ENCODE measurements at regions not wholly inside any gene's neighbourhood (a gene's known extent, or its start where the extent isn't known, plus 50 kb on each side); places are given as distances from the start of the nearest gene placed in this dataset.

DNA sequence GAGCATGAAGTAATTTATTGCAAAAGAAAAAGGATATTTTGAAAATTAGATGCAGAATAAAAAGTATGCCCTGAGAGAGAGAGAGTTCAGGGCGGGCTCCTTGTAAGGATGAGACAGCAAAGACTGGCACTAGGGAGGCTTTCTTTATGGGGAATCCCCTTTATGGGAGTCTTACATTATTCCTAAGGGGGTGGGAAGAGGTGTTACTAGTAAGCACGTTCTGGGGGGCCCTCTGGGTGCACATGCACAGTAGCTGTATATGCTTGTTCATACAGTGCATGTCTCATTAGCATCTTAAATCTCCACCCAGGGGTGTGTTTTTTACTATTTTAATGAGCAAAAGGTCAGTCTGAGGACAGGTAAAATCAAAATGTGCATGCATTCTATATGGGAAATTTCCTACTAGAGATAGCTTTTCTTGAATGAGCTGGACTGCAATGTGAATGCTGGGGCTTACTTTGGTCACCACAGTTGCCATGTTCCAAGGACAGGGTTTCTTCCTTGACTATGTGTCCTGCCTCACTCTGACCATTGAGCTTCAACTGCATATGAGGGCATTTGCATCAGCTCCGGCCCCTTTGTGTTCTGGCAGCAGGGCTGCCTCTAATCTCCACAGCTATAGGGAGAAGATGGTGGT lies 614.1 kb downstream of the NUF2 start:
- DNase-seq (ENCODE audit: low read depth, low spot score) = no peak
- in situ Hi-C loops (cut with HindIII; ENCODE audit: low sequenced_read_pairs) = no loop called here
- TF ChIP-seq, protein P1, sequence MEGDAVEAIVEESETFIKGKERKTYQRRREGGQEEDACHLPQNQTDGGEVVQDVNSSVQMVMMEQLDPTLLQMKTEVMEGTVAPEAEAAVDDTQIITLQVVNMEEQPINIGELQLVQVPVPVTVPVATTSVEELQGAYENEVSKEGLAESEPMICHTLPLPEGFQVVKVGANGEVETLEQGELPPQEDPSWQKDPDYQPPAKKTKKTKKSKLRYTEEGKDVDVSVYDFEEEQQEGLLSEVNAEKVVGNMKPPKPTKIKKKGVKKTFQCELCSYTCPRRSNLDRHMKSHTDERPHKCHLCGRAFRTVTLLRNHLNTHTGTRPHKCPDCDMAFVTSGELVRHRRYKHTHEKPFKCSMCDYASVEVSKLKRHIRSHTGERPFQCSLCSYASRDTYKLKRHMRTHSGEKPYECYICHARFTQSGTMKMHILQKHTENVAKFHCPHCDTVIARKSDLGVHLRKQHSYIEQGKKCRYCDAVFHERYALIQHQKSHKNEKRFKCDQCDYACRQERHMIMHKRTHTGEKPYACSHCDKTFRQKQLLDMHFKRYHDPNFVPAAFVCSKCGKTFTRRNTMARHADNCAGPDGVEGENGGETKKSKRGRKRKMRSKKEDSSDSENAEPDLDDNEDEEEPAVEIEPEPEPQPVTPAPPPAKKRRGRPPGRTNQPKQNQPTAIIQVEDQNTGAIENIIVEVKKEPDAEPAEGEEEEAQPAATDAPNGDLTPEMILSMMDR (IDR thresholded peaks at IDR 0.05; ENCODE audit: low read depth, low read length) = no peak
- no peak overlapping the region for H3K4me3 ChIP-seq (ENCODE audit: low read depth, low read length)

DNA sequence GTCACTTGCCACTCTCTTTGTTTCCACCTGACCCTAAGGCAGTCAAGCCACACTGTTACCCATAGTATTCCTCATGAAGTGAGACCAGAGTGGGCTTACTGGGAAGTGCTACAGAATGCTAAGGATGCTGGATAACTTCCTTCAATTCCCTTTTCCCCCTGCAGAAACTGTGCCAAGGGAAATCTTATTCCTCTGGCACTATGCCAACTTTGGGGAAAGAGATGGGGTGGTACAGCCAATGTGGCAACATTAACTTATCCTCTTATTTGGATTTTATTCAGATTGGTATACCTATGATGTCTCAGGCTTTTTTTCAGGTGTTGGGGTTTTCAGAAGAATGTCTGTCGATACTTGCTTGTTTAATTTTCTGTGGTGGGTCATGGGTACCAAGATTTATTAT lies 599.4 kb upstream of the PBX1 start:
- DNase-seq (ENCODE audit: low read depth, low spot score) = no peak
- in situ Hi-C loops (cut with HindIII; ENCODE audit: low sequenced_read_pairs) = no loop called here
- TF ChIP-seq, protein P1 (IDR thresholded peaks at IDR 0.05; ENCODE audit: low read depth, low read length) = no peak
- no peak overlapping the region for H3K4me3 ChIP-seq (ENCODE audit: low read depth, low read length)

DNA sequence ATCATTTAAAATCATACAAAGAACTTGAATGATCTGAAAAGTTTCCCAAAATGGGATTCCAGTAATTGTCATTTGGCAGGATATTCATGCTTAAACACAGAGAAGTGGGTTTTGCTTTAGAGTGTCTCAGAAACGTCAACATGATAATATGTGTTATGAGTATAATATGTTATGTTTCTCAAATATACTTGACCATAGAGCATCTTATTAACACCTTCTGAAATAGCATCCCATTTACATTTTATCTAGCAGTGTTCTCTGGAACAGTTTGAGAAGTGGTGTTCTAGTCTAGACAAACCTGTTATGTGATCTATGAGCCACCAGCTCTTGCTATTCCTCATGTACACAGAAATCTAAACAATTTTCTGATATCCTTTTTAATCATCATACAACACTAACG lies 588.8 kb upstream of the PBX1 start:
- no peak overlapping the region for H3K4me3 ChIP-seq (ENCODE audit: low read depth, low read length)
- no peak for DNase-seq (ENCODE audit: low read depth, low spot score)
- TF ChIP-seq, protein P1 (IDR thresholded peaks at IDR 0.05; ENCODE audit: low read depth, low read length) = no peak
- in situ Hi-C loops (cut with HindIII; ENCODE audit: low sequenced_read_pairs) = no loop called here

DNA sequence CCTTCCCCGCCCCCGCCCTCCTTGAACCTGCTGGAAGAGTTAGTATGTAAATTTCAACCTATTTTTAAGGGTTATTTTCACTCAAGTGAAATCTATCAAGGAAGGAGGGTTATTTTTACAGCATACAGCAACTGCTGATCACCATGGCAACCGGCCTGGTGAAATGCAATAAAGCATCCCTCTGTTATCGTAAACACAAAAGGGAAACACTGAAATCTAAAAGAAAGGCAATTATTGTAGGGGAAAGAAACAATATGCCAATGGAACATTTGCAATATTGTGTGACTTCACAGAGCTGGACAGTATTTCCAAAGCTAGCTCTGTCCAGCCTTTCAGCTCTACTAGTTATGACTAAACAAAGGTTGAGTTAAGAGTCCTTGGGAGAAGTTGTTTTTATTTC lies 588.3 kb upstream of the PBX1 start:
- no peak overlapping the region for H3K4me3 ChIP-seq (ENCODE audit: low read depth, low read length)
- TF ChIP-seq, protein P1 (IDR thresholded peaks at IDR 0.05; ENCODE audit: low read depth, low read length) = no peak
- no peak for DNase-seq (ENCODE audit: low read depth, low spot score)
- in situ Hi-C loops (cut with HindIII; ENCODE audit: low sequenced_read_pairs) = no loop called here

DNA sequence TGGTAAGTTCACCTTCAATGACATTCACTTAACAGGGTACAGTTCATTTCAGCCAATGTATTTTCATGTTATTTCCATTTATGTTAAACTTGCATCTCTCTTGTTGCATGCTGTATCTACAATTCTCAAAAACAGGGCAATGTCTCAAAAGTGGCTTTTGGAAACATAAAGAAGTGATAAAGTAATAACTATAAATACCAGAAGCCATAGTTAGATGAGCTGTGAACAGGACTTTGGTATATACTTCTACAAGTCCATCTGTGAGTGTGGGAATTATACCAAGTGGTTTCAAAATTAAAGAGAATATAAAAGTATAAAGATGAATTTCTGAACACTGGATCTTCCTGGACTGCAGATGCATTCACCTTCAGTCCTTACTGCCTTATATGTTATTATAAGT lies 585.4 kb upstream of the PBX1 start:
- no peak overlapping the region for H3K4me3 ChIP-seq (ENCODE audit: low read depth, low read length)
- in situ Hi-C loops (cut with HindIII; ENCODE audit: low sequenced_read_pairs) = no loop called here
- TF ChIP-seq, protein P1 (IDR thresholded peaks at IDR 0.05; ENCODE audit: low read depth, low read length) = no peak
- no peak for DNase-seq (ENCODE audit: low read depth, low spot score)

DNA sequence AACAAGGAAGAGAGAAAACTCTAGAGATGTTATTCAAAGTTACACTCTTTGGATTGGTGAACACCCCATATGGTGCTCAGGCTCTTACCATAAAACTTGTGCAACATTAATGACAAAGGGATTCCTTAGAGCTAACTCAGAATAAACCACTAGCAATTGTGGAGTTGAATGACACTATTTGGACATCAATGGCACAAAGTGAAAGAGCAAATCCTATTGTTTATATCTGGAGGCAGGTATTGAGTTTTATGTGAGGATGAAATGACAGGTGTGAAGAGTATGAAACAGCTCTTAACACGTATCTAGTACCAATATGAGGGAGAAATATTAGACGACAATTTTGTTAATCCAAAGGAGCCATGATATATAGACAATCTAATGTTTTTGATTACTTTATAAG lies 584.9 kb upstream of the PBX1 start:
- DNase-seq (ENCODE audit: low read depth, low spot score) = no peak
- in situ Hi-C loops (cut with HindIII; ENCODE audit: low sequenced_read_pairs) = no loop called here
- TF ChIP-seq, protein P1 (IDR thresholded peaks at IDR 0.05; ENCODE audit: low read depth, low read length) = no peak
- no peak overlapping the region for H3K4me3 ChIP-seq (ENCODE audit: low read depth, low read length)

DNA sequence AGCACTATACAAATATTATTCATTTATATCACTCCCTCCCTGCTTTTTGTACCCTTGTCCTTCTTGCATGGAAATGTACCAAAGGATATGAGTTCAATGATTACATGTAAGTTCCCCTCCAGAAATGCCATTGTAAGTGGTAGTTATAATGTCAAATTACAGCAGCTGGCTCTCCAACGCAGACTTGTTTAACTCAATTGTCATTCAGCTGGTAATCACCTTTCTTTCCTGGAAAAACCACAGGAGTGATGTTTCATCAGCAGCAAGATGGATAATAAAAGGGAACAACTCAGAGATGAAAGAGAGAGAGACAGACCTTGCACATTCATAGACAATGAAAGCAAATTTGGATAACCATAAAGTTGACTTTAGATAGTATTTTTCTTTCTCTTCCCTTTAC lies 578.6 kb upstream of the PBX1 start:
- TF ChIP-seq, protein P1 (IDR thresholded peaks at IDR 0.05; ENCODE audit: low read depth, low read length) = no peak
- no peak for DNase-seq (ENCODE audit: low read depth, low spot score)
- no peak overlapping the region for H3K4me3 ChIP-seq (ENCODE audit: low read depth, low read length)
- in situ Hi-C loops (cut with HindIII; ENCODE audit: low sequenced_read_pairs) = no loop called here
